GM23248 (cell line): ENCODE measurements at regions not wholly inside any gene's neighbourhood (a gene's known extent, or its start where the extent isn't known, plus 50 kb on each side); places are given as distances from the start of the nearest gene placed in this dataset.
"Not testable (repeated sequence)": the region's sequence is repeated elsewhere in the genome, so short reads cannot be mapped to it uniquely, and the experiment has no call there.

ENCODE experiments used
- DNase-seq: peaks from one replicate; pipeline ENCODE4 v3.0.0-alpha.2; 2015
- H2AFZ ChIP-seq: fragments of 200-600 bp; sonication (generic); 2 replicates; pipeline ENCODE4 v1.6.1; 2016; ENCODE audit warnings: antibody characterized with exemption
- H3F3A ChIP-seq: fragments of 200-600 bp; sonication (generic); 2 replicates; pipeline ENCODE4 v1.6.1; 2016; ENCODE audit warnings: mild to moderate bottlenecking, antibody characterized with exemption, mixed run types; ENCODE audit not compliant: insufficient read depth
- H3K27ac ChIP-seq: fragments of 200-600 bp; sonication (generic); 2 replicates; pipeline ENCODE4 v1.5.1; 2016; ENCODE audit warnings: mild to moderate bottlenecking
- H3K27me3 ChIP-seq: fragments of 200-600 bp; sonication (generic); replicated peaks from 2 replicates; pipeline ENCODE4 v1.6.1; 2016; ENCODE audit warnings: mild to moderate bottlenecking; ENCODE audit not compliant: insufficient read depth
- H3K36me3 ChIP-seq: fragments of 200-600 bp; sonication (generic); 2 replicates; pipeline ENCODE4 v1.6.1; 2016; ENCODE audit warnings: low read depth, mild to moderate bottlenecking
- H3K4me1 ChIP-seq: fragments of 200-600 bp; sonication (generic); 2 replicates; pipeline ENCODE4 v1.6.1; 2016; ENCODE audit warnings: mild to moderate bottlenecking; ENCODE audit not compliant: insufficient read depth
- H3K4me2 ChIP-seq: fragments of 200-600 bp; sonication (generic); one replicate; pipeline ENCODE4 v1.6.1; 2016; ENCODE audit warnings: mild to moderate bottlenecking; ENCODE audit not compliant: unreplicated experiment
- H3K4me3 ChIP-seq: fragments of 200-600 bp; sonication (generic); 2 replicates; pipeline ENCODE4 v1.5.1; 2016; ENCODE audit warnings: mild to moderate bottlenecking
- H3K79me2 ChIP-seq: fragments of 200-600 bp; sonication (generic); 2 replicates; pipeline ENCODE4 v1.6.1; 2016; ENCODE audit warnings: mild to moderate bottlenecking; ENCODE audit not compliant: insufficient read depth
- H3K9ac ChIP-seq: fragments of 200-600 bp; sonication (generic); 2 replicates; pipeline ENCODE4 v1.6.1; 2016; ENCODE audit warnings: mild to moderate bottlenecking
- H3K9me2 ChIP-seq: fragments of 200-600 bp; sonication (generic); 2 replicates; pipeline ENCODE4 v1.6.1; 2016; ENCODE audit warnings: mixed run types, mild to moderate bottlenecking, moderate library complexity; ENCODE audit not compliant: insufficient read depth
- H3K9me3 ChIP-seq: fragments of 200-600 bp; sonication (generic); one replicate; pipeline ENCODE4 v1.6.1; 2017; ENCODE audit warnings: low read depth
- H4K20me1 ChIP-seq: fragments of 200-600 bp; sonication (generic); 2 replicates; pipeline ENCODE4 v1.6.0; 2016; ENCODE audit not compliant: insufficient read depth
- EZH2 ChIP-seq: fragments of 200-600 bp; sonication (generic); IDR thresholded peaks from 2 replicates; pipeline ENCODE4 v1.6.1; 2018; ENCODE audit warnings: antibody characterized with exemption, mild to moderate bottlenecking; ENCODE audit not compliant: insufficient read depth, poor library complexity, severe bottlenecking
- EZH2phosphoT487 ChIP-seq: fragments of 200-600 bp; sonication (generic); IDR thresholded peaks from 2 replicates; pipeline ENCODE4 v1.6.1; 2018; ENCODE audit warnings: antibody characterized with exemption, moderate library complexity, mild to moderate bottlenecking, low read depth; ENCODE audit not compliant: insufficient read depth
- WGBS, 2 experiments: methylation state at CpG; one replicate each; pipeline ENCODE4 v1.1.6; 2015 to 2017; ENCODE audit warnings: low lambda C conversion rate in 2 of 2, low coverage in 1 of 2; ENCODE audit errors: missing lambda C conversion rate in 2 of 2; 5-methylcytosine and 5-hydroxymethylcytosine counted together
- in situ Hi-C: fragments of 300-500 bp; cut with MboI; formaldehyde crosslinking; loops from 2 replicates; pipeline ENCODE4 v1.15.0; 2020

GRCh38 chr15:62866366-62866765, 176.2 kb upstream of the TPM1 start:
- Histone ChIP-seq H3K4me2 (no peak overlapping the region), H3K9ac (no peak overlapping the region), H3K79me2 (no peaks in the 10 kb centered on the region), H3K27me3 (no peaks in the 10 kb centered on the region), H3K9me3 (no peaks in the 10 kb centered on the region), H3F3A (no peaks in the 10 kb centered on the region), H3K27ac (no peak overlapping the region), H3K9me2 (no peaks in the 10 kb centered on the region), H3K4me1 (no peaks in the 10 kb centered on the region), H4K20me1 (no peaks in the 10 kb centered on the region), H2AFZ (no peak overlapping the region), H3K36me3 (no peaks in the 10 kb centered on the region), H3K4me3 (no peak overlapping the region)
- in situ Hi-C loops, result no loop called here
- WGBS, 2 experiments, result 87 to 92% methylated on average over 6 of the region's 6 CpGs
- no peak for DNase-seq
- no peak for TF ChIP-seq EZH2phosphoT487
- TF ChIP-seq EZH2, result no peak

- Histone ChIP-seq H3K4me2 (no peak overlapping the region), H3K9ac (no peak overlapping the region), H3K79me2 (no peaks in the 10 kb centered on the region), H3K4me1 (no peaks in the 10 kb centered on the region), H3K4me3 (no peak overlapping the region), H4K20me1 (no peaks in the 10 kb centered on the region), H3K27ac (no peak overlapping the region), H3K27me3 (no peaks in the 10 kb centered on the region), H3K9me3 (no peaks in the 10 kb centered on the region), H3K9me2 (no peaks in the 10 kb centered on the region), H2AFZ (no peak overlapping the region), H3F3A (no peaks in the 10 kb centered on the region), H3K36me3 (no peaks in the 10 kb centered on the region)
- TF ChIP-seq EZH2phosphoT487 (no peak), EZH2 (no peak)
- in situ Hi-C loops, result no loop called here
- WGBS, 2 experiments, result 92% methylated on average over 4 of the region's 4 CpGs
- DNase-seq, result no peak
Observed at GRCh38 chr15:62867844-62868243, 174.7 kb upstream of the TPM1 start.

GRCh38 chr15:62868507-62868906, 174.0 kb upstream of the TPM1 start:
- no peaks in the 10 kb centered on the region for H3K4me1 ChIP-seq
- no peaks in the 10 kb centered on the region for H3K27me3 ChIP-seq
- no peaks in the 10 kb centered on the region for H4K20me1 ChIP-seq
- 35 to 46% methylated on average over 6 of the region's 6 CpGs for WGBS, 2 experiments
- H3K9me3 ChIP-seq, result no peaks in the 10 kb centered on the region
- no peak overlapping the region for H3K4me2 ChIP-seq
- no peak overlapping the region for H3K4me3 ChIP-seq
- H3K9ac ChIP-seq, result no peak overlapping the region
- no peaks in the 10 kb centered on the region for H3K9me2 ChIP-seq
- H2AFZ ChIP-seq, result no peak overlapping the region; the same call in 1 of the 2 replicates
- TF ChIP-seq EZH2, result no peak
- no peak for TF ChIP-seq EZH2phosphoT487
- DNase-seq, result peak; percentile 23
- H3K36me3 ChIP-seq, result no peaks in the 10 kb centered on the region
- H3K27ac ChIP-seq, result no peak overlapping the region
- in situ Hi-C loops, result no loop called here
- no peaks in the 10 kb centered on the region for H3K79me2 ChIP-seq
- H3F3A ChIP-seq, result no peaks in the 10 kb centered on the region

GRCh38 chr15:62869116-62869515, 173.4 kb upstream of the TPM1 start:
- Histone ChIP-seq H3K4me1 (no peaks in the 10 kb centered on the region), H2AFZ (no peak overlapping the region), H3K27me3 (no peaks in the 10 kb centered on the region), H3K9me3 (no peaks in the 10 kb centered on the region), H4K20me1 (no peaks in the 10 kb centered on the region), H3F3A (no peaks in the 10 kb centered on the region), H3K4me2 (no peak overlapping the region), H3K36me3 (no peaks in the 10 kb centered on the region), H3K4me3 (no peak overlapping the region), H3K9ac (no peak overlapping the region), H3K27ac (no peak overlapping the region), H3K9me2 (no peaks in the 10 kb centered on the region), H3K79me2 (no peaks in the 10 kb centered on the region)
- no peak for DNase-seq
- 100% methylated on average over 2 of the region's 2 CpGs for WGBS, 2 experiments
- in situ Hi-C loops, result no loop called here
- no peak for TF ChIP-seq EZH2phosphoT487
- no peak for TF ChIP-seq EZH2

- TF ChIP-seq EZH2 (no peak), EZH2phosphoT487 (no peak)
- in situ Hi-C loops, result no loop called here
- Histone ChIP-seq H3K9ac (no peak overlapping the region), H3K36me3 (no peaks in the 10 kb centered on the region), H3F3A (no peaks in the 10 kb centered on the region), H3K4me1 (no peaks in the 10 kb centered on the region), H3K4me2 (no peak overlapping the region), H3K27ac (no peak overlapping the region), H3K4me3 (no peak overlapping the region), H3K9me3 (no peaks in the 10 kb centered on the region), H4K20me1 (no peaks in the 10 kb centered on the region), H3K9me2 (no peaks in the 10 kb centered on the region), H3K79me2 (no peaks in the 10 kb centered on the region), H3K27me3 (no peaks in the 10 kb centered on the region), H2AFZ (no peak overlapping the region)
- DNase-seq, result no peak
- WGBS, 2 experiments, result 96% methylated on average over 2 of the region's 2 CpGs
Observed at GRCh38 chr15:62870216-62870615, 172.3 kb upstream of the TPM1 start.

GRCh38 chr15:62870701-62871100, 171.8 kb upstream of the TPM1 start:
- in situ Hi-C loops, H3F3A ChIP-seq, H3K27ac ChIP-seq, H3K4me3 ChIP-seq, H3K9ac ChIP-seq, H2AFZ ChIP-seq, H3K9me2 ChIP-seq, H3K27me3 ChIP-seq, DNase-seq, H4K20me1 ChIP-seq, H3K4me1 ChIP-seq, H3K4me2 ChIP-seq, H3K9me3 ChIP-seq, H3K79me2 ChIP-seq, H3K36me3 ChIP-seq: not testable (repeated sequence)
- 84 to 87% methylated on average over 3 of the region's 3 CpGs for WGBS, 2 experiments
